HepG2 (cell line): ENCODE measurements at regions not wholly inside any gene's neighbourhood (a gene's known extent, or its start where the extent isn't known, plus 50 kb on each side); places are given as distances from the start of the nearest gene placed in this dataset.

Source experiments
- ATAC-seq: fragments of 200-7000 bp; cut with Tn5 transposase; 3 replicates; pipeline ENCODE4 v1.9.1; 2020; ENCODE audit warnings: mild to moderate bottlenecking, moderate library complexity
- BruUV-seq: library from RNA; stranded (reverse); fragments of 400-500 nt; replicated peaks from 2 replicates; lab custom pipeline; 2021; lab: Mats Ljungman, UMichigan
- CTCF ChIA-PET: fragments of 300-600 bp; formaldehyde crosslinking; extraction: SDS; loops from one replicate; lab custom pipeline; 2021; ENCODE audit warnings: low total read pairs, inconsistent platforms, low intra/inter-chr PET ratio; lab: Yijun Ruan, JAX
- POLR2A ChIA-PET: fragments of 350-600 bp; sonication (Branson Sonifier 250); formaldehyde crosslinking; loops from one replicate; lab custom pipeline; 2020; ENCODE audit warnings: antibody characterized with exemption, inconsistent platforms; lab: Yijun Ruan, JAX
- DNase-seq: peaks from one replicate; pipeline ENCODE4 v3.0.0-alpha.2; 2015; ENCODE audit warnings: low spot score
- FAIRE-seq: peaks from 3 replicates; lab custom pipeline; 2011; peaks lifted over from hg19 to GRCh38; lab: Jason Lieb, UNC
- H2AFZ ChIP-seq: one replicate; pipeline ENCODE4 v1.6.1; 2011; ENCODE audit warnings: low read length, inconsistent platforms
- H3K27ac ChIP-seq: fragments of 300-600 bp; 3 replicates; pipeline ENCODE4 v1.8.0; 2011; ENCODE audit warnings: mixed run types, mild to moderate bottlenecking, mixed read lengths, low read length, inconsistent platforms; ENCODE audit not compliant: insufficient read depth; ENCODE audit errors: extremely low read length
- H3K27me3 ChIP-seq, 2 experiments: fragments of 200-600 bp in 1 of 2; 2 replicates in 1 of 2; 3 replicates in 1 of 2; pipeline versions ENCODE4 v1.6.0 to v1.8.0; 2011; ENCODE audit warnings: low read length in 2 of 2, mild to moderate bottlenecking in 2 of 2, moderate library complexity in 2 of 2, inconsistent platforms in 1 of 2; ENCODE audit not compliant: insufficient read depth in 2 of 2, control insufficient read depth in 1 of 2
- H3K36me3 ChIP-seq, 2 experiments: fragments of 200-600 bp in 1 of 2; replicated peaks in 1 of 2; 2 replicates in 1 of 2; 3 replicates in 1 of 2; pipeline versions ENCODE4 v1.5.1 to v1.8.0; 2011; ENCODE audit warnings: low read length in 2 of 2, inconsistent platforms in 1 of 2; ENCODE audit not compliant: insufficient read depth in 2 of 2, control insufficient read depth in 1 of 2
- H3K4me1 ChIP-seq: 2 replicates; pipeline ENCODE4 v1.5.1; 2012; ENCODE audit warnings: low read length, inconsistent platforms; ENCODE audit not compliant: insufficient read depth
- H3K4me2 ChIP-seq: 2 replicates; pipeline ENCODE4 v1.6.0; 2011; ENCODE audit warnings: low read depth, low read length, inconsistent platforms
- H3K4me3 ChIP-seq, 3 experiments: fragments of 200-600 bp in 1 of 3; sonication (generic), shearing (Covaris generic) in 1 of 3; replicated peaks in 1 of 3; 2 replicates each; pipeline ENCODE4 v1.5.1; 2011 to 2016; ENCODE audit warnings: low read length in 3 of 3, inconsistent platforms in 2 of 3, low read depth in 2 of 3, mild to moderate bottlenecking in 2 of 3, control low read depth in 1 of 3, mixed read lengths in 1 of 3; ENCODE audit not compliant: insufficient read depth in 1 of 3
- H3K79me2 ChIP-seq: one replicate; pipeline ENCODE4 v1.6.1; 2011; ENCODE audit warnings: low read length, inconsistent platforms; ENCODE audit not compliant: insufficient read depth
- H3K9ac ChIP-seq: 2 replicates; pipeline ENCODE4 v1.6.0; 2011; ENCODE audit warnings: mild to moderate bottlenecking, low read depth, low read length, inconsistent platforms; ENCODE audit not compliant: insufficient read depth
- H3K9me3 ChIP-seq: 2 replicates; pipeline ENCODE4 v1.5.1; 2012; ENCODE audit warnings: mild to moderate bottlenecking, low read length
- H4K20me1 ChIP-seq: 2 replicates; pipeline ENCODE4 v1.6.0; 2011; ENCODE audit warnings: inconsistent platforms, mild to moderate bottlenecking, low read length, moderate library complexity; ENCODE audit not compliant: insufficient read depth
- BRF2 ChIP-seq: sonication (generic); formaldehyde crosslinking; IDR thresholded peaks from 2 replicates; pipeline ENCODE4 v1.8.1; 2022; ENCODE audit warnings: mild to moderate bottlenecking, missing genetic modification reagents
- CREB1 ChIP-seq, 2 experiments: fragments of 450-650 bp in 1 of 2; IDR thresholded peaks; 2 replicates each; pipeline ENCODE4 v1.6.1; 2016 to 2017; ENCODE audit warnings: control low read depth in 1 of 2, mild to moderate bottlenecking in 1 of 2, missing compliant biosample characterization in 1 of 2, missing genetic modification characterization in 1 of 2
- DMTF1 ChIP-seq: sonication (generic); formaldehyde crosslinking; IDR thresholded peaks from 2 replicates; pipeline ENCODE4 v1.4.0; 2020; ENCODE audit warnings: mild to moderate bottlenecking, missing genetic modification reagents
- KIAA2018 ChIP-seq: sonication (generic); formaldehyde crosslinking; IDR thresholded peaks from 2 replicates; pipeline ENCODE4 v1.5.0; 2020; ENCODE audit warnings: mild to moderate bottlenecking, missing genetic modification reagents, borderline replicate concordance
- REPIN1 ChIP-seq: sonication (generic); formaldehyde crosslinking; IDR thresholded peaks from 2 replicates; pipeline ENCODE4 v1.8.0; 2022; ENCODE audit warnings: missing genetic modification reagents, low read depth, mild to moderate bottlenecking, borderline replicate concordance
- SALL2 ChIP-seq: sonication (generic); formaldehyde crosslinking; IDR thresholded peaks from 2 replicates; pipeline ENCODE4 v1.8.1; 2023; ENCODE audit warnings: mild to moderate bottlenecking, missing genetic modification reagents, inconsistent platforms
- SKI ChIP-seq: fragments of 450-650 bp; IDR thresholded peaks from one replicate; pipeline ENCODE4 v1.6.1; 2018; ENCODE audit warnings: mild to moderate bottlenecking; ENCODE audit not compliant: partially characterized antibody
- TAF15 ChIP-seq: fragments of 200-400 bp; formaldehyde crosslinking; IDR thresholded peaks from one replicate; pipeline ENCODE4 v1.6.1; 2018; ENCODE audit warnings: mild to moderate bottlenecking, low read depth, low read length; ENCODE audit not compliant: poor library complexity, severe bottlenecking
- ZNF446 ChIP-seq: sonication (generic); formaldehyde crosslinking; IDR thresholded peaks from 2 replicates; pipeline ENCODE4 v1.5.0; 2020; ENCODE audit warnings: mild to moderate bottlenecking, missing genetic modification reagents
- ZNF639 ChIP-seq: conservative IDR thresholded peaks from 2 replicates; pipeline ENCODE4 v1.6.1; 2018; ENCODE audit warnings: missing genetic modification reagents
- WGBS: methylation state at CpG from one replicate; pipeline ENCODE4 v1.1.6; 2017; ENCODE audit warnings: low lambda C conversion rate; 5-methylcytosine and 5-hydroxymethylcytosine counted together
- in situ Hi-C: cut with HindIII; loops from 2 replicates; pipeline ENCODE4 v1.10.0; 2017; ENCODE audit warnings: low pct_unique_long_range_greater_than_20kb; ENCODE audit not compliant: extremely low pct_ligation_motif_present
- intact Hi-C: fragments of 100-400 bp; cut with micrococcal nuclease; formaldehyde crosslinking; loops from one replicate; pipeline ENCODE4 v1.10.0; 2022; ENCODE audit not compliant: unreplicated experiment

- TF ChIP-seq CREB1 (IDR thresholded peaks at IDR 0.05) = no peak
- no peak for TF ChIP-seq CREB1 (CRISPR knock-in tag; IDR thresholded peaks at IDR 0.05)
- TF ChIP-seq BRF2 (CRISPR knock-in tag) = no peak
- TF ChIP-seq TAF15 = no peak
- TF ChIP-seq, all 625 proteins: peak for 0
Measured at GRCh38 chr6:92521553-92521952, 897.8 kb downstream of the EPHA7 start (continued).

GRCh38 chr6:92510137-92510536 lies 909.2 kb downstream of the EPHA7 start:
- 17% methylated on average over 1 of the region's 1 CpG for WGBS
- Histone ChIP-seq H3K27me3 (no peaks in the 10 kb centered on the region; a peak in 1 of 5 replicates), H3K4me1 (no peaks in the 10 kb centered on the region), H4K20me1 (no peaks in the 10 kb centered on the region), H3K4me2 (no peak overlapping the region), H3K36me3 (no peaks in the 10 kb centered on the region), H3K9ac (no peak overlapping the region), H3K4me3 (no peak overlapping the region), H3K9me3 (peaks cover 61% of the 10 kb centered on the region), H3K27ac (no peak overlapping the region), H2AFZ (no peak overlapping the region), H3K79me2 (no peaks in the 10 kb centered on the region)
- DNase-seq (no peak), ATAC-seq (no peak), FAIRE-seq (no peak)
- POLR2A ChIA-PET = no interaction called here
- in situ Hi-C loops = no loop called here
- CTCF ChIA-PET = no interaction called here
- intact Hi-C loops = no loop called here
- no TSS peak for BruUV-seq
- TF ChIP-seq DMTF1 (CRISPR knock-in tag) (no peak), KIAA2018 (no peak), ZNF446 (CRISPR knock-in tag) (no peak), SALL2 (CRISPR knock-in tag) (no peak), ZNF639 (CRISPR knock-in tag) (no peak), SKI (no peak), REPIN1 (no peak)
